GM12891 (cell line): ENCODE measurements at regions not wholly inside any gene's neighbourhood (a gene's known extent, or its start where the extent isn't known, plus 50 kb on each side); places are given as distances from the start of the nearest gene placed in this dataset.

ENCODE experiments used
- POLR2A ChIP-seq: IDR thresholded peaks from 2 replicates; pipeline ENCODE4 v1.6.1; 2011; ENCODE audit warnings: low read depth, low read length, control low read depth
- POLR2AphosphoS5 ChIP-seq: IDR thresholded peaks from 2 replicates; pipeline ENCODE4 v1.6.1; 2011; ENCODE audit warnings: low read depth, low read length, control low read depth

GRCh38 chrX:44082829-44083228, 109.6 kb upstream of the NDP start:
- TF ChIP-seq POLR2A (no peak), POLR2AphosphoS5 (no peak)
